ENCODE measurements at regions not wholly inside any gene's neighbourhood (a gene's known extent, or its start where the extent isn't known, plus 50 kb on each side); places are given as distances from the start of the nearest gene placed in this dataset.
"Not testable (repeated sequence)": the region's sequence is repeated elsewhere in the genome, so short reads cannot be mapped to it uniquely, and the experiment has no call there.

DNA sequence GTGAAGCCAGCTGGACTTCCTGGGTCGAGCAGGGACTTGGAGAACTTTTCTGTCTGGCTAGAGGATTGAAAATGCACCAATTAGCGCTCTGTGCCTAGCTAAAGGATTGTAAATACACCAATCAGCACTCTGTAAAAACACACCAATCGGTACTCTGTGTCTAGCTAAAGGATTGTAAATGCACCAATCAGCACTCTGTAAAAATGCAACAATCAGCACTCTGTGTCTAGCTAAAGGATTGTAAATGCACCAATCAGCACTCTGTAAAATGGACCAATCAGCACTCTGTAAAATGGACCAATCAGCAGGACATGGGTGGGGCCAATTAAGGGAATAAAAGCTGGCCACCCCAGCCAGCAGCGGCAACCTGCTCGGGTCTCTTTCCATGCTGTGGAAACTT, 97.3 kb upstream of the GALNT15 start:
- H3K27ac ChIP-seq (ENCODE audit: low read depth, low read length); H3K4me3 ChIP-seq (ENCODE audit: low read depth, low read length); H3K9ac ChIP-seq (ENCODE audit: low read depth, low read length); H3K27me3 ChIP-seq (ENCODE audit: control insufficient read depth, insufficient read depth, low read length); H3K4me1 ChIP-seq (ENCODE audit: control insufficient read depth, insufficient read depth, low read length); H3K36me3 ChIP-seq (ENCODE audit: control insufficient read depth, insufficient read depth, low read length): not testable (repeated sequence)
- H3K9me3 ChIP-seq (ENCODE audit: control insufficient read depth, insufficient read depth, low read length) = peaks cover 22% of the 10 kb centered on the region

DNA sequence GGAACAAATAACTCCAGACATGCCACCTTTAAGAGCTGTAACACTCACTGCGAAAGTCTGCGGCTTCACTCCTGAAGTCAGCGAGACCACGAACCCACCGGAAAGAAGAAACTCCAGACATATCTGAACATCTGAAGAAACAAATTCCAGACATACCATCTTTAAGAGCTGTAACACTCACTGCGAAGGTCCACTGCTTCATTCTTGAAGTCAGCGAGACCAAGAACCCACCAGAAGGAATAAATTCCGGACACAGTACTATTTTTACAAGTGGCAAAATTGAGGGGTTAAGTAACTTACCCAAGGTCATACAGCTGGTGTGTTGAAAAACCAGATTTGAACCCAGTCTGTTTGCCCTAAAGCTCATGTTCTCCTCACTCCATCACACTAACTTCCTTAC, 96.8 kb upstream of the GALNT15 start:
- not testable (repeated sequence) for H3K9ac ChIP-seq (ENCODE audit: low read depth, low read length); H3K36me3 ChIP-seq (ENCODE audit: control insufficient read depth, insufficient read depth, low read length); H3K27me3 ChIP-seq (ENCODE audit: control insufficient read depth, insufficient read depth, low read length); H3K4me1 ChIP-seq (ENCODE audit: control insufficient read depth, insufficient read depth, low read length); H3K4me3 ChIP-seq (ENCODE audit: low read depth, low read length); H3K27ac ChIP-seq (ENCODE audit: low read depth, low read length)
- peaks cover 22% of the 10 kb centered on the region for H3K9me3 ChIP-seq (ENCODE audit: control insufficient read depth, insufficient read depth, low read length)

DNA sequence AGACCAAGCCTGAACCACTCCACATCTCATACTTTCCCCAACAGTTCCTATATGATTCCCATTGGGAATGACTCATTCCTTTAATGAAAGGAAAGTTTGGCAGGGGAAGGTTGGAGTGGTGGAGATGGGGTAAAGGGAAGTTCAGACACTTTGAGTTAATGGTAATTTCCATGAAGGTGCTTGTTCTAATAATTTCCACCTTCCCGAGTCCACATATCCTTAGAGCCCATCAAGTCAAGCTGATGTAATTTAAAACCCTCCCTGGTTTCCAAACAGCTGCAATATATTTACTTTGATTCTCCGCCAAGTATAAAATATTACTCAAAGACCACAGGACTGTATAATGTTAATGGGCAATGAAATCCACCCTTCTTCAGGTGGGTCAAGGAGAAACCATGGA, 95.0 kb upstream of the GALNT15 start:
- H3K27me3 ChIP-seq (ENCODE audit: control insufficient read depth, insufficient read depth, low read length) = no peaks in the 10 kb centered on the region
- H3K27ac ChIP-seq (ENCODE audit: low read depth, low read length) = no peak overlapping the region
- H3K9me3 ChIP-seq (ENCODE audit: control insufficient read depth, insufficient read depth, low read length) = peaks cover 28% of the 10 kb centered on the region
- no peak overlapping the region for H3K9ac ChIP-seq (ENCODE audit: low read depth, low read length)
- no peak overlapping the region for H3K4me3 ChIP-seq (ENCODE audit: low read depth, low read length)
- no peaks in the 10 kb centered on the region for H3K4me1 ChIP-seq (ENCODE audit: control insufficient read depth, insufficient read depth, low read length)
- no peaks in the 10 kb centered on the region for H3K36me3 ChIP-seq (ENCODE audit: control insufficient read depth, insufficient read depth, low read length)

DNA sequence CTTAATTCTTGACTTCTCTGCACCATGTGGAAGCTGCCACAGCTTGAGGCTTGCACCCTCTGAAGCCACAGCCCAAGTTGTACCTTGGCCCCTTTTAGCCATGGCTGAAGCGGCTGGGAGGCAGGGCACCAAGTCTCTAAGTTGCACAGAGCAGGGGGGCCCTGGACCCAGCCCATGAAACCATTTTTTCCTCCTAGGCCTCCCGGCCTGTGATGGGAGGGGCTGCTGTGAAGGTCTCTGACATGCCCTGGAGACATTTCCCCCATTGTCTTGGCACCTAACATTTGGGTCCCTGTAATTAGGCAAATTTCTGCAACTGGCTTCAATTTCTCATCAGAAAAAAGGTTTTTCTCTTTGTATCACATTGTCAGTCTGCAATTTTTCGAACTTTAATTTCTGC, 92.8 kb upstream of the GALNT15 start:
- H3K9ac ChIP-seq (ENCODE audit: low read depth, low read length) = no peak overlapping the region
- H3K4me3 ChIP-seq (ENCODE audit: low read depth, low read length) = no peak overlapping the region
- no peaks in the 10 kb centered on the region for H3K36me3 ChIP-seq (ENCODE audit: control insufficient read depth, insufficient read depth, low read length)
- peaks cover 28% of the 10 kb centered on the region for H3K9me3 ChIP-seq (ENCODE audit: control insufficient read depth, insufficient read depth, low read length)
- no peaks in the 10 kb centered on the region for H3K27me3 ChIP-seq (ENCODE audit: control insufficient read depth, insufficient read depth, low read length)
- H3K27ac ChIP-seq (ENCODE audit: low read depth, low read length) = no peak overlapping the region
- H3K4me1 ChIP-seq (ENCODE audit: control insufficient read depth, insufficient read depth, low read length) = no peaks in the 10 kb centered on the region

DNA sequence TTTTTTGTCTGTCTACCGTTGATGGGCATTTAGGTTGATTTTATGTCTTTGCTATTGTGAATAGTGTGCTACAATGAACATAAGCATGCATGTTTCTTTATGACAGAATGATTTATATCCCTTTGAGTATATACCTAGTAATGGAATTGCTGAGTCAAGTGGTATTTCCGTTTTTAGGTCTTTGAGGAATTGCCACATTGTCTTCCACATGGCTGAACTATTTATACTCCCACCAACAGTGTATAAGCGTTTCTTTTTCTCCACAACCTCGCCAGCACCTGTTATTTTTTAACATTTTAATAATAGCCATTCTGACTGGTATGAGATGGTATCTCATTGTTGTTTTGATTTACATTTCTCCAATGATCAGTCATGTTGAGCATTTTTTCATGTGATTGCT, 89.6 kb upstream of the GALNT15 start:
- no peaks in the 10 kb centered on the region for H3K4me1 ChIP-seq (ENCODE audit: control insufficient read depth, insufficient read depth, low read length)
- H3K27ac ChIP-seq (ENCODE audit: low read depth, low read length) = no peak overlapping the region
- H3K27me3 ChIP-seq (ENCODE audit: control insufficient read depth, insufficient read depth, low read length) = no peaks in the 10 kb centered on the region
- peaks cover 19% of the 10 kb centered on the region for H3K9me3 ChIP-seq (ENCODE audit: control insufficient read depth, insufficient read depth, low read length)
- no peak overlapping the region for H3K4me3 ChIP-seq (ENCODE audit: low read depth, low read length)
- H3K9ac ChIP-seq (ENCODE audit: low read depth, low read length) = no peak overlapping the region
- no peaks in the 10 kb centered on the region for H3K36me3 ChIP-seq (ENCODE audit: control insufficient read depth, insufficient read depth, low read length)

DNA sequence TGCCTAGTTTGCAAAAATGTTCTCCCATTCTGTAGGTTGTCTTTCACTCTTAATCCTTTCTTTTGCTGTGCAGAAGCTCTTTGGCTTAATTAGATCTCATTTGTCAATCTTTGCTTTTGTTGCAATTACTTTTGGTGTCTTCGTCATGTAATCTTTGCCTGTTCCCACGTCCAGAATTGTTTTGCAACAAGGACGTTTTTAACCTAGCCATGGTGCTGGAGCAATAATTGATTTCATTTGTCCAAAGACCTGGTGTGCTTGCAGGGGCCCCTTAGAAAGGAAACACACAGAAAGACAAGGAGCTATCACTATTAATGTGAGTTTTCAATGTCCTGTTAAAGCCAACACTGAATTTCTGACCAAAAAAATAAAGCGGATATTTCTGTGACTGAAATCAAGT, 89.1 kb upstream of the GALNT15 start:
- Histone ChIP-seq H3K4me3 (ENCODE audit: low read depth, low read length) (no peak overlapping the region), H3K4me1 (ENCODE audit: control insufficient read depth, insufficient read depth, low read length) (no peaks in the 10 kb centered on the region), H3K9me3 (ENCODE audit: control insufficient read depth, insufficient read depth, low read length) (peaks cover 15% of the 10 kb centered on the region), H3K27me3 (ENCODE audit: control insufficient read depth, insufficient read depth, low read length) (no peaks in the 10 kb centered on the region), H3K9ac (ENCODE audit: low read depth, low read length) (no peak overlapping the region), H3K27ac (ENCODE audit: low read depth, low read length) (no peak overlapping the region), H3K36me3 (ENCODE audit: control insufficient read depth, insufficient read depth, low read length) (no peaks in the 10 kb centered on the region)

DNA sequence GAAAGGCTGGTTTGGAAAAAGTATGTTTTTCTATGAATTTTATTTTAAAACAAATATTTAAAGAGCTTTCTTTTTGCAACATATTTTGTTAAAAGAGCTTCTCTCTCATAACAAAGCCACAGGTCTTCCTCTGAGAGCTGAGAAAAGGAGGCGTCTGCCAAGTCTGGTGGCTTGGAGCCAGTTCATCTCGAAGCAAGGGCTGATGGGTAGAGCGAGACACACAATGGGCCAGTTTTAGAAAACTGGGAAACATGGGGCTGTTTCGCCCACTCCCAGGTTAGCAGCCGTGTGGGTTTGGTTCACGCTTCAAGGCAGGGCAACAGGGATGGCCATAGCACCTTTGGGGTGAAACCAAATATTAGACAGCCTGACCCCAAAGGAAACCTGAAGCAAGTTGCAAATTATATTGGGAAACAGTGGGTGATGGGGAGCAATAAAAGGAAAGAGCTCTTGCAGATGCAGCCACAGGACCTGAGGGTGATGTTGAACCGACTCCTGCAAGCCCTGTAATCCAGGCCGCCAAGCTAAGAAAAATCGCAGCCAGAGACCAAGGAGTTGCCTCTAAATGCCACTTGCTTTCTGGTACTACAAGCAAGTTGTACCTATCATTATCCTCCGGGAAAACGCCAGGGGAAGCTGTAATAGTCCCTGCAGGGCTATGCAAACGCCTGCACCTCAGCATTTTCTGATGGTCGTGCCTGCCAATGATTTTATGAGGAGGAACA, 88.4 kb upstream of the GALNT15 start:
- Histone ChIP-seq H3K4me3 (ENCODE audit: low read depth, low read length) (no peak overlapping the region), H3K27ac (ENCODE audit: low read depth, low read length) (no peak overlapping the region), H3K9me3 (ENCODE audit: control insufficient read depth, insufficient read depth, low read length) (peaks cover 10% of the 10 kb centered on the region; the same call in 1 of the 2 replicates), H3K27me3 (ENCODE audit: control insufficient read depth, insufficient read depth, low read length) (no peaks in the 10 kb centered on the region), H3K4me1 (ENCODE audit: control insufficient read depth, insufficient read depth, low read length) (no peaks in the 10 kb centered on the region), H3K9ac (ENCODE audit: low read depth, low read length) (no peak overlapping the region), H3K36me3 (ENCODE audit: control insufficient read depth, insufficient read depth, low read length) (no peaks in the 10 kb centered on the region)

DNA sequence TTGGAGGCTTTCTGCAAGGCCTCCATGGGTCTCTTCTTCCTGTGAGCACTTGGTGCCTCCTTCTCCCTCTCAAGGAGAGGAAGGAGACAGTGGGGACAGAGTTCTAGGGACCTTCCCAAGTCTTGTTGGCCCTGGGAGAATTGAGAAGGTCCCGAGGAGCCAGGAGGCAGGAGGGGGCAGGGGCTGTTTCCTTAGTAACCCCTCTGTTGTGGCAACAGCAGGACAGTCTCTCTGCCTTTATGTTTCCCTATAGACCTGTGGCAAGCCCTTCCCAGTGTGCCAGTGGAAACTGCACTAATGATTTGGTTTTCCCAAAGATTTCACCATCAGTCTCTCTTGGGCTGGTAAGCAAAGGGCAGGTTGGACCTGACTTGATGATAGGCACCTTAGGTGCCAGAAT, 87.8 kb upstream of the GALNT15 start:
- no peak overlapping the region for H3K27ac ChIP-seq (ENCODE audit: low read depth, low read length)
- 0 out of 2 replicates have a peak, but pooled peaks cover 6% of the 10 kb centered on the region for H3K9me3 ChIP-seq (ENCODE audit: control insufficient read depth, insufficient read depth, low read length)
- no peak overlapping the region for H3K9ac ChIP-seq (ENCODE audit: low read depth, low read length)
- no peaks in the 10 kb centered on the region for H3K36me3 ChIP-seq (ENCODE audit: control insufficient read depth, insufficient read depth, low read length)
- no peak overlapping the region for H3K4me3 ChIP-seq (ENCODE audit: low read depth, low read length)
- no peaks in the 10 kb centered on the region for H3K27me3 ChIP-seq (ENCODE audit: control insufficient read depth, insufficient read depth, low read length)
- H3K4me1 ChIP-seq (ENCODE audit: control insufficient read depth, insufficient read depth, low read length) = no peaks in the 10 kb centered on the region

DNA sequence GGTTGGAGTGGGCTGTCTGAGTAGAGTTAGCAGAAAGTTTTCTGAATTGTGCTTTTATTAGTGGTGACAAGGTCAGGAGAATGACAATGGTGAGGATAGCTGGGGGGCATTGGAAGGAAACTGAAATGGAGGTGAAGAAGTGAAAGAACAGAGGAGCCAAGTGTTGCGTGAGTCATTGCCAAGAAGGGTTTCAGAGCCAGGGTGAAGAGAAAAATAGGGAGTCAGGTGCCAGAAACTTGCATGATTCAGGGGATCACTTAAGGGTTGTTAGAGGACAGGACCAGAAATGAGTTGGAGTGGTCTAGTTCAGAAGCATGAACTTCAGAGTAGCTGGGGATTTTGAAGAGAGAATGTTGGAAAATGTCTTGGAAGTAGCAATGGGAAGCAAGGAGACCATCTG, 86.0 kb upstream of the GALNT15 start:
- Histone ChIP-seq H3K27me3 (ENCODE audit: control insufficient read depth, insufficient read depth, low read length) (no peaks in the 10 kb centered on the region), H3K36me3 (ENCODE audit: control insufficient read depth, insufficient read depth, low read length) (no peaks in the 10 kb centered on the region), H3K9me3 (ENCODE audit: control insufficient read depth, insufficient read depth, low read length) (no peaks in the 10 kb centered on the region), H3K4me1 (ENCODE audit: control insufficient read depth, insufficient read depth, low read length) (no peaks in the 10 kb centered on the region), H3K9ac (ENCODE audit: low read depth, low read length) (no peak overlapping the region), H3K4me3 (ENCODE audit: low read depth, low read length) (no peak overlapping the region), H3K27ac (ENCODE audit: low read depth, low read length) (no peak overlapping the region)

DNA sequence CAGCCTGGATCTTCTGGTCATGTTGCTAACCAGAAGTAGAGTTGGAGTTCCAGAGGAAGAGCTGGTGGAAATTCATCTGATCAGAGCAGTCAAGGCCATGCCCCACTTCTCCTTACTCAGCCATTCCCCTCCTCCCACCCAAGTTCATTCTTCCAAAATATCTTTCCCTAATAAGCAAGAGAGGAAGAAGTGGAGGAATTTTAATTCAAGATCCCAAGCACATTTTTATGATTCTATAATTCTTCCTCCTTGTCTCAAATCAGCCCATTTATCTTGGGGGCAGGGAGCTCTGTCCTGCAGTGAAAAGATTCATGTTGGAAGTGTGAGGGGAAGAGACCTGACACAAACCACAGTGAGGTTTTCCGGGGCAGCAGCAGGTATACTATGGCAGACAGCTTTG, 85.0 kb upstream of the GALNT15 start:
- Histone ChIP-seq H3K4me1 (ENCODE audit: control insufficient read depth, insufficient read depth, low read length) (no peaks in the 10 kb centered on the region), H3K9me3 (ENCODE audit: control insufficient read depth, insufficient read depth, low read length) (no peaks in the 10 kb centered on the region), H3K36me3 (ENCODE audit: control insufficient read depth, insufficient read depth, low read length) (no peaks in the 10 kb centered on the region), H3K4me3 (ENCODE audit: low read depth, low read length) (no peak overlapping the region), H3K27ac (ENCODE audit: low read depth, low read length) (no peak overlapping the region), H3K9ac (ENCODE audit: low read depth, low read length) (no peak overlapping the region), H3K27me3 (ENCODE audit: control insufficient read depth, insufficient read depth, low read length) (no peaks in the 10 kb centered on the region)

DNA sequence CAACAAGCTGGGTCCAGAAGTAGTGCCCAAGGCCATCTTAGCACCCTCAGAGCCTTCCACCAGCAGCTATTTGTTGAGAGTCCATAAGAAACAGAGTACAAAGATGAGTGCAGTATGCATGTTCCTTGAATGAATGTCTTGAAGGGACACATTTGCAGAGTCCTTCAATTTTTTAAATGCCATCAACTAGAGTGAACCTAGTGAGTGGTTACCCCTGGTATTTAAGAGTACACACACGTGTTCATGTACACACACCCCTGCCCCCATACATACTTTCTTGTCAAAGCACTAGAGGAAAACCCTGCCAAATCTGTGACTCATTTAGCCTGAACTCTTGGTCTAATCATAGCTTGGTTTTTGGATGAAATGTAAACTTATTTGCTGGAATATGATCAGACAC, 84.5 kb upstream of the GALNT15 start:
- Histone ChIP-seq H3K27ac (ENCODE audit: low read depth, low read length) (no peak overlapping the region), H3K9ac (ENCODE audit: low read depth, low read length) (no peak overlapping the region), H3K27me3 (ENCODE audit: control insufficient read depth, insufficient read depth, low read length) (no peaks in the 10 kb centered on the region), H3K4me3 (ENCODE audit: low read depth, low read length) (no peak overlapping the region), H3K36me3 (ENCODE audit: control insufficient read depth, insufficient read depth, low read length) (no peaks in the 10 kb centered on the region), H3K4me1 (ENCODE audit: control insufficient read depth, insufficient read depth, low read length) (no peaks in the 10 kb centered on the region), H3K9me3 (ENCODE audit: control insufficient read depth, insufficient read depth, low read length) (no peaks in the 10 kb centered on the region)

DNA sequence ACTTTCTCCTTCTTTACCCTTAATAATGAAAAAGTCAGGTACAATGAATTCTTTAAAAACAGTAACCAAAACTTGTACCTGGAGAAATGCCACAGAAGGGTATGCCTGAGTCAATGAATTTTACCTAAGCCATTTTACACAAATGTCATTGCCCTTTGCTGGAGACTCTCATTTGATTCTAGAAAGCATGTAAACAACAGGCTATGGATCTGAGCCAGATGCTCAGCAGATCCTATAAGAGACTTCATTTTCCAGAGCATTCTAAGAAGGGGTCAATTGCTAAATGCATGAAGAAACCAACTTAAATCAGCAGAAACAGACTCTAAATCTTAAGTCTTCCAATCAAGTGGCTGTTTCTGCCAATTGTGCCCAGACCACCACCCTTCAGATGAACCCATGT, 83.8 kb upstream of the GALNT15 start:
- H3K36me3 ChIP-seq (ENCODE audit: control insufficient read depth, insufficient read depth, low read length) = no peaks in the 10 kb centered on the region
- no peak overlapping the region for H3K9ac ChIP-seq (ENCODE audit: low read depth, low read length)
- no peak overlapping the region for H3K4me3 ChIP-seq (ENCODE audit: low read depth, low read length)
- no peaks in the 10 kb centered on the region for H3K9me3 ChIP-seq (ENCODE audit: control insufficient read depth, insufficient read depth, low read length)
- no peaks in the 10 kb centered on the region for H3K4me1 ChIP-seq (ENCODE audit: control insufficient read depth, insufficient read depth, low read length)
- H3K27ac ChIP-seq (ENCODE audit: low read depth, low read length) = no peak overlapping the region
- H3K27me3 ChIP-seq (ENCODE audit: control insufficient read depth, insufficient read depth, low read length) = no peaks in the 10 kb centered on the region

Measured in HUES48 (cell line).